ENCODE measurements at regions not wholly inside any gene's neighbourhood (a gene's known extent, or its start where the extent isn't known, plus 50 kb on each side); places are given as distances from the start of the nearest gene placed in this dataset.

- no peak for DNase-seq (ENCODE audit: low read depth)
- TF ChIP-seq CTCF (IDR thresholded peaks at IDR 0.05; ENCODE audit: low read length, missing control alignments): no peak
- H3K4me3 ChIP-seq (replicated peaks; ENCODE audit: low read depth, low read length): no peak overlapping the region
Measured at GRCh38 chr13:68982961-68983619, 1124.5 kb upstream of the ATXN8OS start.

- H3K4me3 ChIP-seq (replicated peaks; ENCODE audit: low read depth, low read length): no peak overlapping the region
- TF ChIP-seq CTCF (IDR thresholded peaks at IDR 0.05; ENCODE audit: low read length, missing control alignments): no peak
- DNase-seq (ENCODE audit: low read depth): no peak
Measured at GRCh38 chr13:68976287-68976686, 1131.3 kb upstream of the ATXN8OS start.

GRCh38 chr13:68970532-68970931 is 1137.1 kb upstream of the ATXN8OS start:
- TF ChIP-seq CTCF (IDR thresholded peaks at IDR 0.05; ENCODE audit: low read length, missing control alignments): no peak
- H3K4me3 ChIP-seq (replicated peaks; ENCODE audit: low read depth, low read length): no peak overlapping the region
- DNase-seq (ENCODE audit: low read depth): no peak

GRCh38 chr13:68948586-68948985 is 1159.0 kb upstream of the ATXN8OS start:
- DNase-seq (ENCODE audit: low read depth): no peak
- no peak overlapping the region for H3K4me3 ChIP-seq (replicated peaks; ENCODE audit: low read depth, low read length)
- TF ChIP-seq CTCF (IDR thresholded peaks at IDR 0.05; ENCODE audit: low read length, missing control alignments): no peak

GRCh38 chr13:68944272-68944671 is 1163.4 kb upstream of the ATXN8OS start:
- TF ChIP-seq CTCF (IDR thresholded peaks at IDR 0.05; ENCODE audit: low read length, missing control alignments): no peak

GRCh38 chr13:68940049-68940448 is 1167.6 kb upstream of the ATXN8OS start:
- H3K4me3 ChIP-seq (replicated peaks; ENCODE audit: low read depth, low read length): no peak overlapping the region
- no peak for TF ChIP-seq CTCF (IDR thresholded peaks at IDR 0.05; ENCODE audit: low read length, missing control alignments)
- DNase-seq (ENCODE audit: low read depth): no peak

More at GRCh38 chr13:68944272-68944671, 1163.4 kb upstream of the ATXN8OS start:
- H3K4me3 ChIP-seq (replicated peaks; ENCODE audit: low read depth, low read length): no peak overlapping the region
- DNase-seq (ENCODE audit: low read depth): no peak

- H3K4me3 ChIP-seq (replicated peaks; ENCODE audit: low read depth, low read length): no peak overlapping the region
- DNase-seq (ENCODE audit: low read depth): no peak
- no peak for TF ChIP-seq CTCF (IDR thresholded peaks at IDR 0.05; ENCODE audit: low read length, missing control alignments)
Measured at GRCh38 chr13:68938639-68939038, 1169.0 kb upstream of the ATXN8OS start.
